Retinal pigment epithelial cell (primary cell): ENCODE measurements at regions not wholly inside any gene's neighbourhood (a gene's known extent, or its start where the extent isn't known, plus 50 kb on each side); places are given as distances from the start of the nearest gene placed in this dataset.

Source experiments
- DNase-seq: peaks from one replicate; pipeline ENCODE4 v3.0.0-alpha.2; 2010; ENCODE audit warnings: low read depth
- H3K4me3 ChIP-seq: 2 replicates; pipeline ENCODE4 v1.5.1; 2011; ENCODE audit warnings: mild to moderate bottlenecking, low read length, control low read depth, moderate library complexity
- CTCF ChIP-seq: conservative IDR thresholded peaks from 2 replicates; pipeline ENCODE4 v1.5.1; 2011; ENCODE audit warnings: low read depth, low read length, control low read depth, inconsistent platforms

DNA sequence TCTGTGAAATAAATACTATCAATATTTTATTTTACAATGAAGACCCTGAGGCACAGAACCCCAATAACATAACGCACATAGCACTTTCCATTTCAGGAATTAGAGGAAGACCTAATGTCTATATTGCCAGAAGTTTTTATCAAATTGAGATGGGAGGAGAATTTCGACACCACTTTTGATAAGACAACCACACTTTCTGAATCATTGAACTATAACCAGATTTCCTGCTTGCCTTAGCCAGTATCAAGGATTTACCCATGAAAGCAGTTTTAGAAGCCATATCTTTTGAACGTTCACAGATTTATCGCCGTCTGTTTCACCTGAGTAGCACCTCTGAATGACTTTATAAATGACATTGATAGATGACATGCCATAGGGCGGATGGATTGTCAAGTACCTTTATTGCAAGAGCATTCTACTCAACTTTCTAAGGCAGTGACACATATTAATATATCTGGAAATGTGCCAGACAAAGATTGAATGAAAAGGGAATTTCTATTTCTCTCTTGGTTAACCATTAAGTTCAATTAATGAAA is 768.4 kb downstream of the LTN1 start:
- H3K4me3 ChIP-seq, result no peak overlapping the region
- no peak for DNase-seq
- no peak for TF ChIP-seq CTCF

GRCh38 chr21:28221984-28222383 is 770.7 kb downstream of the LTN1 start:
- TF ChIP-seq CTCF, result no peak
- DNase-seq, result no peak
- H3K4me3 ChIP-seq, result no peak overlapping the region

- H3K4me3 ChIP-seq, result no peak overlapping the region
- peak; percentile 44 for DNase-seq
Observed at GRCh38 chr21:28220680-28221079, 772.0 kb downstream of the LTN1 start.

DNA sequence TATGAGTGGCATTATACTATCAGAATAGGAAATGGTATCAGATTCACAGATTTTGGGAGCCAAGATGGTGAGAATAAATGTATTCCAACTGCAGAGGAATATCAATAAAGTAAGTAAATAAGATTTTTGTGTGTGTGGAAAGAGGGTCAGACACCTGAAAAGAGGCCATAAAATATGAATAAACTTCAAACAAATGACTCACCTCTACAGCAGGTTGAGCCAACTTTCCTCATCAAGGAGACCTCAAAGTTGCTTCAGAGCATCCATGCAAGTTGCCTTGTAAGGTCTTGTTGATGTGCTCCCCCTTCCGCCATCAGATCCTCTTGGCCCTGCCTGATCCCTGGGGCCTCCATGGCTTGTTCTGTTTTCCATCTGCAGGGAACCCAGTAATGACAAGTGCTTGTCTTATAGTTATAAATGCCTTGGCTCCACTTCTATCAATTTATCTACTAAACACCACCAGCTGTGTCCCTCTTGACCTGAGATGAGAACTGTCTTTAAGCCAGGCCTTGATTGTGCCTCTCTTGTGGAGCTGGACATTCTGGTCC is 775.6 kb downstream of the LTN1 start:
- no peak overlapping the region for H3K4me3 ChIP-seq
- no peak for TF ChIP-seq CTCF
- no peak for DNase-seq

More at GRCh38 chr21:28220680-28221079, 772.0 kb downstream of the LTN1 start:
- TF ChIP-seq CTCF, result no peak

DNA sequence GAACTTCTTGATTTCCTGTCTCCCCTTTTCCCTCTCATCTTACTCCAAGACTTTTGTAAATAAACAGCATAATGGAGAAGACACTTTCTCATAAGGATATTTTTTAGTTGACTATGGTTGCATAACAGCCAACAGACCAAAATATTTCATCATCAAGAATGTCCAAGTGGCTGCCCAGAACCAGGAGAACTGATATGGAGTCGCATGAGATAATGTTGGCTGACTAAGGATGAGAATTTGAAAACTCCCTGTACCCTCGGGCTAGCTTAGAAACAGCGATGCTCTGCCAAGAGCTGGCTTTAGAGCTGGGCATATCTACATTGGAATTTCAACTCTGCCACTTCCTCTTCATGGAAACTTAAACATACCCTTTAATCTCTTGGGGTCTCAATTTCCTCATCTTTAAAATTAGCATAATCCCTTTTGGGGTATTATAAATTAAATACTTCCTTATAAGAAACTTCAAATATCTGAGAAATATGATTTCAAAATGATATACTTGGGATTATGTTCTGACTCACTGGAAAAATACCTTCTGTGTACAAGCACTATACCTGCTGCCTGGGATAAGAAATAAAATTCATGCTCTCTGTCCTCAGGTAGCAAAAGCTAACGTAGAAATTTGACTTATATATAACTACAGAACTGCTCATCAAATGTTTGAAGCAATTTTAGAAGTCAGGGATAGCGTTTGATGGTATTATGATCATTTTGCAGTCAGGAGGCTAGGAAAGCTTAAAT is 777.3 kb downstream of the LTN1 start:
- DNase-seq, result no peak
- no peak overlapping the region for H3K4me3 ChIP-seq
- TF ChIP-seq CTCF, result no peak

- no peak overlapping the region for H3K4me3 ChIP-seq
- DNase-seq, result no peak
- TF ChIP-seq CTCF, result no peak
Observed at GRCh38 chr21:28214786-28215185, 777.9 kb downstream of the LTN1 start.

DNA sequence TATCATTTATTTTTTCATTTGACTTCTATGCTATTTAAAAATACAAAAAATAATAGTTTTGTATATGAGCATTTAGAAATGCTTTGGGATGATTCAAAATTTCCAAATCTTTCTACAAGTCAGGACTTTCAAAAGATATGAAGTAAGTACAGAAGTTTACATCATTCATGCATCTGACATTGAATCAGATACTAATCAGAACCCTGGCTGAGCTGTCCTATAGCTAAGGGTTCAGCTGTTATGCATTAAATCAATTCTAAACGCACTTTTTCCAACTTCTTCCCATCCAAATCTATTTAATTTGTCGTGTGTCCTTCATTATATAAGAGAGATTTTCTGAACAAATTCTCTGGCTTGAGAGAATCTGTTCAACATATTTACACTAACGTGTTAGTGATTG is 779.4 kb downstream of the LTN1 start:
- no peak for DNase-seq
- no peak overlapping the region for H3K4me3 ChIP-seq
- TF ChIP-seq CTCF, result no peak
